ENCODE measurements at regions not wholly inside any gene's neighbourhood (a gene's known extent, or its start where the extent isn't known, plus 50 kb on each side); places are given as distances from the start of the nearest gene placed in this dataset.

GRCh38 chr1:36572906-36573305 is 90.2 kb upstream of the CSF3R start:
- DNase-seq = no peak

- DNase-seq = no peak
These were observed 89.5 kb upstream of the CSF3R start for GRCh38 chr1:36572142-36572715.

- DNase-seq = no peak
These were observed 88.4 kb upstream of the CSF3R start for GRCh38 chr1:36571106-36571505.

GRCh38 chr1:36570478-36571060 is 87.9 kb upstream of the CSF3R start:
- no peak for DNase-seq

- no peak for DNase-seq
These were observed 87.3 kb upstream of the CSF3R start for GRCh38 chr1:36570006-36570405.

- DNase-seq = no peak
These were observed 85.1 kb upstream of the CSF3R start for GRCh38 chr1:36567601-36568341.

GRCh38 chr1:36565576-36566501 is 83.1 kb upstream of the CSF3R start:
- DNase-seq = no peak

GRCh38 chr1:36562181-36562685 is 79.5 kb upstream of the CSF3R start:
- DNase-seq = no peak

GRCh38 chr1:36561361-36561724 is 78.6 kb upstream of the CSF3R start:
- DNase-seq = no peak

GRCh38 chr1:36560621-36561360 is 78.1 kb upstream of the CSF3R start:
- no peak for DNase-seq

GRCh38 chr1:36560177-36560576 is 77.5 kb upstream of the CSF3R start:
- DNase-seq = no peak

- DNase-seq = no peak
These were observed 76.3 kb upstream of the CSF3R start for GRCh38 chr1:36559061-36559460.

GRCh38 chr1:36557041-36558000 is 74.6 kb upstream of the CSF3R start:
- no peak for DNase-seq

GRCh38 chr1:36555041-36555440 is 72.3 kb upstream of the CSF3R start:
- DNase-seq = no peak

- no peak for DNase-seq
These were observed 71.6 kb upstream of the CSF3R start for GRCh38 chr1:36554323-36554628.

GRCh38 chr1:36553591-36554322 is 71.0 kb upstream of the CSF3R start:
- peak; percentile 15 to 39 (median 23) for DNase-seq

- no peak for DNase-seq
These were observed 60.3 kb upstream of the CSF3R start for GRCh38 chr1:36542962-36543515.

- DNase-seq = no peak
These were observed 59.6 kb upstream of the CSF3R start for GRCh38 chr1:36542024-36542961.

GRCh38 chr1:36540056-36540455 is 57.3 kb upstream of the CSF3R start:
- DNase-seq = no peak
